ENCODE measurements at regions not wholly inside any gene's neighbourhood (a gene's known extent, or its start where the extent isn't known, plus 50 kb on each side); places are given as distances from the start of the nearest gene placed in this dataset.

DNA sequence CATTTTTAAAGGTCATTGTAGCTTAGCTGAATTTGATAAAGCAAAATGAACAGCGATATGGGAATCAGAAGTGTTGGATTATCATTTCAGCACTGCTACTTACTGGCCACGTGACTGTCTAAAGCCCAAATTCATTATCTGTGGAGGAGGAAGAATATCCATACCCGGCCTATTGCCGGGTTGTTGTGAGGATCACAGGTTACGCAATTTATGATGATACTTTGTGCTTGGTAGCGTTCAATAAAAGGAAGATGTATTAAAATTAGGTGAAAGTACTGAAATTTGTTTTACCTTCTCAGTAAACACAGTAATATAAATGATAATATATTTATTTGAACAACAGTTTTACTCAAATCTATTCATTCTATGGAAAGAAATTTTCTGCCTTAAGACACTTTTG lies 1540.2 kb downstream of the ADGRL3 start:
- POLR2A ChIA-PET = no interaction called here
- DNase-seq (ENCODE audit: unreplicated experiment) = no peak
- no peak overlapping the region for H3K4me3 Mint-ChIP-seq (ENCODE audit: unreplicated experiment)
- no peak for TF ChIP-seq CTCF (IDR thresholded peaks at IDR 0.05; ENCODE audit: unreplicated experiment)
- BruUV-seq (replicated peaks) = no TSS peak
- CTCF ChIA-PET = no interaction called here
- intact Hi-C loops (cut with micrococcal nuclease) = no loop called here
- no peak overlapping the region for H3K27ac Mint-ChIP-seq (ENCODE audit: low read depth, unreplicated experiment)
- no peaks in the 10 kb centered on the region for H3K36me3 Mint-ChIP-seq (ENCODE audit: insufficient read depth, unreplicated experiment)
- H3K9me3 Mint-ChIP-seq (ENCODE audit: unreplicated experiment) = peaks cover 7% of the 10 kb centered on the region
- no peaks in the 10 kb centered on the region for H3K27me3 Mint-ChIP-seq (ENCODE audit: insufficient read depth, unreplicated experiment)
- no peaks in the 10 kb centered on the region for H3K4me1 Mint-ChIP-seq (ENCODE audit: insufficient read depth, unreplicated experiment)

GRCh38 chr4:62717154-62717553 lies 1517.0 kb downstream of the ADGRL3 start:
- DNase-seq (ENCODE audit: unreplicated experiment) = no peak
- POLR2A ChIA-PET = interaction anchor here (0.6 kb wide), 1 partner anchor 99 kb away, joined by 3 read pairs; no protein-coding TSS in a partner anchor
- H3K4me1 Mint-ChIP-seq (ENCODE audit: insufficient read depth, unreplicated experiment) = no peaks in the 10 kb centered on the region
- H3K27ac Mint-ChIP-seq (ENCODE audit: low read depth, unreplicated experiment) = no peak overlapping the region
- H3K4me3 Mint-ChIP-seq (ENCODE audit: unreplicated experiment) = no peak overlapping the region
- H3K27me3 Mint-ChIP-seq (ENCODE audit: insufficient read depth, unreplicated experiment) = no peaks in the 10 kb centered on the region
- no peak for TF ChIP-seq CTCF (IDR thresholded peaks at IDR 0.05; ENCODE audit: unreplicated experiment)
- no peaks in the 10 kb centered on the region for H3K36me3 Mint-ChIP-seq (ENCODE audit: insufficient read depth, unreplicated experiment)
- intact Hi-C loops (cut with micrococcal nuclease) = no loop called here
- H3K9me3 Mint-ChIP-seq (ENCODE audit: unreplicated experiment) = peaks cover 8% of the 10 kb centered on the region
- CTCF ChIA-PET = no interaction called here
- BruUV-seq (replicated peaks) = no TSS peak

GRCh38 chr4:62711575-62711974 lies 1511.4 kb downstream of the ADGRL3 start:
- BruUV-seq (replicated peaks) = no TSS peak
- no peaks in the 10 kb centered on the region for H3K27me3 Mint-ChIP-seq (ENCODE audit: insufficient read depth, unreplicated experiment)
- POLR2A ChIA-PET = no interaction called here
- H3K36me3 Mint-ChIP-seq (ENCODE audit: insufficient read depth, unreplicated experiment) = no peaks in the 10 kb centered on the region
- CTCF ChIA-PET = interaction anchor here (0.6 to 1.2 kb wide), 3 partner anchors 10 to 137 kb away, joined by 3 to 6 read pairs (median 3); no protein-coding TSS in a partner anchor
- DNase-seq (ENCODE audit: unreplicated experiment) = no peak
- H3K4me1 Mint-ChIP-seq (ENCODE audit: insufficient read depth, unreplicated experiment) = peaks cover 12% of the 10 kb centered on the region
- no peak overlapping the region for H3K4me3 Mint-ChIP-seq (ENCODE audit: unreplicated experiment)
- intact Hi-C loops (cut with micrococcal nuclease) = no loop called here
- no peak overlapping the region for H3K27ac Mint-ChIP-seq (ENCODE audit: low read depth, unreplicated experiment)
- TF ChIP-seq CTCF (IDR thresholded peaks at IDR 0.05; ENCODE audit: unreplicated experiment) = no peak
- H3K9me3 Mint-ChIP-seq (ENCODE audit: unreplicated experiment) = peaks cover 8% of the 10 kb centered on the region

DNA sequence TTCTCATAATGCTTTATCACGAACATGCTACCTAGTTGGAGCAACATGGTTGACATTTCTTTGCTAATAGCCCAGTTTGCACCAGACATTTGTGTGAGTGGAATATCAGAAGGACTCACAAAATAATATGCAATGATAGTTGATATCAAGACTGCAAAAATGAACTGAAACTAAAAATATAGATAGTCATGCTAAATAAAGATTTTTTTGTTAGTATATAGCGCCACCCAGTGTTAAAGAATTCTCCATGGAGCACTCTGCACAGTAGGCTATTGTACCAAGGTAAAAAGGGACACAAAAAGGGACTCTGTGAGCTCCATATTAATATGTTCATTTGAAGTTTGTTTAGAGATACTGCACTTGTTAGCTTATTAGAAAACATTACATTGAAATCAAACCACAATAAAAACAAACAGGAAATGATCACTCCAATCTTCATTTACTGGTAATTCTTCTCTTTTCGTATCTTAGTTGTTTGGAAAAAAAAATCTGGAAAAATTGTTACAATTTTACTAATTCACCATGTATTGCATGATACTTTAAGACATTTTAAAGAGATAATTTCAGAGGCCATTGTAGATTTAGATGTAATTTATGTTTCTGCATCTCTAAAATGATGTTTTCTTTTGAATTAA lies 1509.6 kb downstream of the ADGRL3 start:
- Mint-ChIP-seq H3K4me1 (ENCODE audit: insufficient read depth, unreplicated experiment) (peaks cover 12% of the 10 kb centered on the region), H3K4me3 (ENCODE audit: unreplicated experiment) (peak overlapping the region; percentile 70), H3K27ac (ENCODE audit: low read depth, unreplicated experiment) (no peak overlapping the region), H3K27me3 (ENCODE audit: insufficient read depth, unreplicated experiment) (no peaks in the 10 kb centered on the region), H3K9me3 (ENCODE audit: unreplicated experiment) (no peaks in the 10 kb centered on the region), H3K36me3 (ENCODE audit: insufficient read depth, unreplicated experiment) (no peaks in the 10 kb centered on the region)
- DNase-seq (ENCODE audit: unreplicated experiment) = peak; percentile 62
- ChIA-PET POLR2A (no interaction called here), CTCF (interaction anchor here (0.6 to 1.1 kb wide), 7 partner anchors 13 to 1885 kb away, joined by 3 to 9 read pairs (median 3); no protein-coding TSS in a partner anchor)
- intact Hi-C loops (cut with micrococcal nuclease) = no loop called here
- peak; percentile 54 for TF ChIP-seq CTCF (IDR thresholded peaks at IDR 0.05; ENCODE audit: unreplicated experiment)
- BruUV-seq (replicated peaks) = no TSS peak

Data from MCF 10A (cell line).